ENCODE measurements at regions not wholly inside any gene's neighbourhood (a gene's known extent, or its start where the extent isn't known, plus 50 kb on each side); places are given as distances from the start of the nearest gene placed in this dataset.

DNA sequence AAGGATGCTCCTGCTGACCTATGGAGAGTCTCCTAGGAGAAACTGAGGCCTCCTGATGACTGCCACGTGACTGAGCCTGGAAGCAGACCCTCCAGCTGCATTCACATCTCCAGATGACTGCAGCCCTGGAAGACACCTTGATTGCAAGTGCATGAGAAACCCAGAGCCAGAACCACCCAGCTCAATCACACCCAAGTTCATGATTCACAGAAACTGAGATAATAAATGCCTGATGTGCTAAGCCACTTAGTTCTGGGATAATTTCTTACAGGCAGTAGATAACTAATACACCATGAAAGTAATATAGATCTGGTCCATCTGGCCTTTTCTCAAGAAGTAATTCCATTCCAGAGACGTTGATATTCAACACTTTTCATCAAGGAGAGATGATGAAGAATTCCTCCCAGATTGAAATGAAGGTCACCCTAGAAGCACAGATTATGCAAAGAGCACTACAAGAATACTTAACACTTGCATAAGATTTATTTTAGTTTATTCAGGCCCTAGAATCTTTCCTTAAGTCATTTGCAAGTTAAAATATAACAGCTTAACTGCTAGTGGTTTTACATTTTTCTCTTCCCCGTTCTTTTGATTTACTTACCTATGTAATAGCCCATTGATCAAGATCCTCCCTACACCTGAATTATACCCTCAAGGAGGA lies 208.2 kb upstream of the INHBA start:
- DNase-seq = no peak

DNA sequence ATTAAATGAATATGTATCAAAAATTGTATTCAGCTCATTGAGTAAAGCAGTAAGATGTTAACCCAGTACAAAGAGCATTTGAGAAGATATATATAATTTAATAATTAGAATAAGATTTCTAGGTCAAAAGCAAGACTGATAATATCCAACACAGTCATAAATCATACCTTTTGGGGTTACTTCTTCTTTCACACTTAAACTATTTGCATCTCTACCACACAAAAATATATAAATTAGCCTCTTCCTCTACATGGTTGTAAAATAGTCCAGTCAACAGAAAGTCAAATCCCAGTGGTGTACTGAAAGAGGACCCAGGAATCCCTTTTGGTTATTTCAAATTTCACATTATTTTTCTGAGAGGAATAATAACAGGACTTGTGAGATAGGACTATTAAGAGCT lies 204.6 kb upstream of the INHBA start:
- no peak for DNase-seq

DNA sequence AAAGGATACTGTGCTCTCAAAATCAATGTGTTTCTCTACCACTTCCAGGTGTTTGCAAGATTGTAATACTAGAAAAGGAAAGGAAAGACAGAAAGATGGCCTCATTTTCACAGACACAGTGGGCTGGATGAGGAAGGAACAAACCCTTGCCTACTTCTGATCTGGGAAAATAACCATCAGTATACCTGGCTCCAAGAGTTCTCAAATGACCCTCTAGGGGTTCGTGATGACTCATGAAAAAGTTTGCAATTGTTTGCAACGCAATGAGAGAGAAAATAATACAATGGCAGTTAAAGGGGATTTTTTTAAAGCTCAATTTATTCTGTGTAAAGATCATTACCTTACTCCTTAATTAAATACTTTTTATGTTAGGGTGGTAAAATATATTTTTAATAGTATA lies 197.6 kb upstream of the INHBA start:
- DNase-seq = no peak

DNA sequence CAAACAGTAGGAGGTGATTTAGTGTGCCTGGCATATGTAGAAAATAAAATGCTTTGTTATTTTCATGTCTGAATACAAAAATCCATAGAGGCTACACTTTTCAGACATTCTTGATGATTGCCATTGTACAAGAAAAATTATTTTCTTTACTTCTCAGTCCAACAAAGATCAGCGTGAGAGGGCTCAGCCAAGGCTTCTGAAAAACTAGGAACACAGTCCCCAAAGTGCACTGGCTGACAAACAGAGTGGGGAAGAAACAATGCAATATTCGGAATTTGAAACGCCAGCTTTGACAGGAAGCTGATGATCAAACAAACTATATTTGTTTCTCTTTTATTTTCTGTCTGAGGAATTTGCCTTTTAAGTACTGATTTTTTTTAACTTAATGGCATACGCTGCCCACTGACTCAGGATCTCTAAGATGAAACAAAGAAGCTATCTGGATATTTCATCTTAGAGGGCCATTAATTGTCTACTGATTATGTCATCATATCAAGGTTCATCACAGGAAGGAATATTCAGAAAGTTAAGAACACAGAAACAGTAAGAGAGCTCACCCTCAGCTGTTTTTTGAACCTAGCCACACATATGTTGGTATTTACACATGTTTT lies 197.0 kb upstream of the INHBA start:
- DNase-seq = no peak

DNA sequence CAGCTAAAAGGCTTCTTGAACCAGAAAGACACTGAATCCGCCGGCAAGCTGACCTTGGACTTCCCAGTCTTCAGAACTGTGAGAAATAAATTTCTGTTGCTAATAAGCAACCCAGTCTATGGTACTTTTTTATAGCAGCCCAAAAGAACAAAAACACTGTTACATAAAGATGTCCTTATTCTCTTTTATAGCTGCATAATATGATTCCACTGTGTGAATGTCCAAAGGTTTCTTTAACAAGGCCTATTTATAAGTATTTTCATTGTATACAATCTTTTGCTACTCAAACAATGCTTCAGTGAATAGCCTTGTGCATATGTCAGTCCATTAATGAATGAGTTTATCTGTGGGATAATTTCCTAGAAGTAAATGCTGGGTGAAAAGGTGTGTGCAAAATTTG lies 190.8 kb upstream of the INHBA start:
- DNase-seq = no peak

DNA sequence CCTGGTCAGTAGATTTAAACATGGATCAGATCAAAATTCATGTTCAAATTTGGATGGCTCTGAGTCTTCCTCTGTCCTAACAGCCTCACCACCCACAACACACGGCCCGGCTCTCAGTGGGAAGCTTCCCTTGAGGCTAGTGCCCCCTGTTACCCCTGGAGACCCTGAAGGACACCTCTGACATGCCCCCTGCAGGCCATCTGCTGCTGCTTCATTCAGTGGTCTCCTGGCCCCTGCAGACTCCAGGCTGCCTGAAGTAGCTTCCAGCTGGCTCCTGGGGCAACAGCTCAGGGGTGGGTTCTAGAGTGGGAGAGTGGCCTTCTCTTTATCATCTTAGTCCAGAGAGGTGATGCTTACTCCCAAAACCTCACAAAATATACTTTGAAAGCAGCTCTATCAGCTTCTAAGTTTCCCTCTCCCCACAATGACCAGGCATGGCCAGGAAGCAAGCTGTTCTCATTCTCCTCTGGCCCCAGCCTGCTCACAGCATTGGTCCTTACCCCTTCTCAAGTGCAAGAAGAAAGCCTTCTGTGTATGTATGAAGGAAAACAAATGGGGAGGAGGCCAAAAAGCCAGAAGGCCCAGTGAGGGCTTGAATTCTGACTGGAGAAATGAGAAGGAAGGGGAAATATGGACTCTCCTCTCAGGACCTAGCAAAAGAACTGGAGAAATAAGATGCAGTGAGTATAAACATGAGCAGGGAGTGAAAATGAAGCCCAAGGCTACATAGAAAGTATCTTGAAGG lies 189.6 kb upstream of the INHBA start:
- no peak for DNase-seq

DNA sequence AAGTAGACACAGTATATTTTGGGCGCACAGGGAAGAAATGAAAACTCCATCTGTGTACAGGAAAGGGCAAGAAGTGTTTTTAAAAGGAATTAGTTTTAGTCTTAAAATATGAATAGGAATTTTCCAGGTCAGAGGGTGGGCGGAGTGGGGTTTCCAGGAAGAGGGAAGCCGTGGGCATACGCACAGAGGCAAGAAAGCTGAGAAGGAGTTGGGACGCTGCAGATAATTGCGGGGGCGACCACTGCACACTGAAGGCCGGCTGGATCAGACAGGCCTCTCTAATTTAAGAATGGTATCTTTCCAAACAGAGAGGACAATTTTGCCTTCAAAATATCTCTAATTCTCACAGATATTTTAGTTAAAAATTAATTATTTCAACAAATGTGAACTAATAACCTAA lies 189.1 kb upstream of the INHBA start:
- no peak for DNase-seq

DNA sequence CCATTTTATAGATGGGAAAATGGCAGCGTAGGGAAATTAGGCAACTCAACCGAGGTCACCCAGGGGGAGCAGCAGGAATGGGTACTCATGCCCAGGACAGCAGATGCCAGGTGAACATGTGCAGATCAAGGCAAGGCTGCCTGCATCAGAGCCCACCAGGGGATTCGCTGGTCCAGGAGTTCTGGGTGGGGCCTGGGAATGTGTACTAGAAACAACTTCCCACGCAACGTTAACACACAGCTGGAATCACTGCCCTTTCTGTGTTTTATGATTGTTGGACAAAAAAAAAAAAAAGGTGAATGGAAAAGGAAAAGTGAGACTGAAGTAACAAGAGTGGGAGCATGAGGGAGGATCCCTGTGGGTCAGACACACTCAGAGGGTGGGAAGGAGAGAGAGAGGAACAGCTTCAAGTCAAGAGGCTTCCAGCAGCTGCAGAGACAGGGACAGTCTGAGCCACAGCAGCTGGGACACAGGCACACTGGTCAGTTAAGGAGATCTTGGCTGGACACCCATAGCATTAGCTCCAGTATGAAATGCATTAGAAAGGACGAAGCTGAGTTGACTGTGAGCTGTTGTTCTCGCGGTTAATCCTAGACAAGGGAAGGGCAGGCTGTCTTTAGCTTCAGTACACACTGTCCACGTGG lies 187.9 kb upstream of the INHBA start:
- DNase-seq = no peak

DNA sequence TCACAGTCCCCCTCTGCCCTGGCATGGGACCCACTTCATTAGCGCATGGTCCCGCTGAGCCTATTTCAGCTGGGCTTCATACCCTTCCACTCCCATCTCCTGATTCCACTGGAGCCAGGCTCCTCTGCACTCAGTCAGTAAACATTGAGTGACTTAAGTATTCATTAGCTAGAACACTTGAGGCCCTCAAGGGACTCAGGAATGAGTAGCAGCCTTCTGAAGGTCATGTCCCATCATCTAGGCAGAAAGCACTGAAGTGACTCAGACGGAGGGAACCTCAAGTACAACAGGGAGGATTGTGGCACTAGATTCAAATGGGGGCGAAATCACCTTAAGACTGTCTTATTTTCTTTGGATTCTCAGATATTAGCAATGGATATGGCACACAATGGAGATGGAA lies 186.6 kb upstream of the INHBA start:
- DNase-seq = no peak

DNA sequence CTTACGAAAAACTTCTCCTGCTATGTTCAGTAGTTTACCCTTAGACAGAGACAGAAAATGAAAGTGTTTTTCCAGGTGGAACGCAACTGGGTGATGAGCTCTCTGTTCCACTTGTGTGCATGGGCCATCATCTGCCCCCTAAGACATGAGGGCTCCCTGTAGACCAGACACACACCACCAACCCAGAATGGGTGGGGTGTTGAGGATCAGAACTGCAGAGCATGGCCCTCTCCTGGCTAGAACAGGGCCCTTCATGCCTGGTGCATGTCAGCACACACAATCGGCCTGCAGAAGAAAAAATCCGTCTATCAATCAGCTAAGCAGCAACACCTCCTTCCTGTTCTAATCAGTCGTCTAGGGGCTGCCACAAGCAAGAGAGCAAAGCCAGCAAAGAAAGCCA lies 186.2 kb upstream of the INHBA start:
- DNase-seq = no peak

DNA sequence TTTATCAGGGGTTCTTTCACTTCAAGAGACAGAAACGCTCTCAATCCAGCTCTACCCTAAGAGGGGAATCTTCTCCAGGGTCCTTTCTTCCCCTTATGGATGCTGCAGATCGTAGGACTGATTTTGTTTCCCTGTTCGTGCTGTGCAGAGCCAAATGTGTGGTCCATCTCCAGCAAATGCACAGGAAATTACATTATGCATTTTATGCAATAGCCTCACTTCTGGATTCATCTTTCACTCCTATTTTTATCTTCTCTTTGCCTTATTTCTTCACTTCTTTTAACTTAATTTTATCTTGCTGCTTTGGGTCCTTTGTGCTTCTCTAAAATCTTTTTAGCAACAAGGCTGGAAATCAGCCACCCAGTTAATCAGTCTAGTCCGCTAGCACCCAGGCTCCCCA lies 184.5 kb upstream of the INHBA start:
- DNase-seq = no peak

DNA sequence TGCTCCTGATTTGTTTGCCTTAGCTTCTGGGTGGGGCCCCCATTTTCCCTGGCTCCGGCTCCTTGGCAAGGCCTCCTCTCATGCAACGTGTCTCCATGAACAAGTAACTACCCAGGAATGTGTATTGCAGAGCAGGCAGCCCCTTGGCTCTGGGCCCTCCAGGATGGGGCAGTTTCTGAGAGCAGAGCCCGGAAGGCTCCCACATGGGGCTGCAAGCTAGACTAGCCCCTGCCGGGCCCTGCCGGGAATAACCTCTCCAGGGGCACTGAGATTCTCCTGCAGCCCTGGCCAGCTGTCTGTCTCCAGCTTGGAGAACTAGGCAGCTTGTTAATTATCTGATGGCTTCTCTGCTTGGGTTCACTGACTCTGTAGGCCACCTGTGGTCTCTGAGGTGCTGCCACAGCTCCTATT lies 184.0 kb upstream of the INHBA start:
- no peak for DNase-seq

DNA sequence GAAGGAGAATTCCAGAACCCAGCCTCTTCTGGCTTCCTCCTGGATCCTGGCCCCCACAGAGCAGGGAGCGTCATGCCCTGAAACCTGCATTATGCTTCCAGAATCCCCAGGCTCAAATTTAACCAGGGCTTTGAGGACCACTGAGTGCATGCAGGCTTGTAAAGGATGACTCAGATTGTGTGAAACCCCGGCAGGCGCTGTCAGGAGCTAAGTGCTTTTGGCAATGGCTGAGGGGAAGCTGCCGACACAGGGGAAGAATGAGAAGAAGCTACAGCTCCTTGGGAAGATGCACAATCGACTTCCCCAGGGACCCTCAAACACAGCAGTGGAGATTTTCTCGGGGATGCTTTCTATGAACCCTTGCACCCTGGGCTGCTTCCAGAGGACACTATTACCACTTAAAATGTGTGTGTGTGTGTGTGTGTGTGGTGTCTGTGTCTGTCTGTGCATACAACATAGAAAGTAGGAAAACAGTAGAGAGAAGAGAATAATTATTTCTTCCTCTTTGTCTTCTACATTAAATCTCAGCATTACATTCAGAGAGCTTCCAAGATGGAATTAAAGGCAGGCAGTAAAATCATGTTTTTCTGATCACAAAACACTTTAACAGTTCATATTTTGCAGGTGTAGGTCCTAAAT lies 183.5 kb upstream of the INHBA start:
- no peak for DNase-seq

DNA sequence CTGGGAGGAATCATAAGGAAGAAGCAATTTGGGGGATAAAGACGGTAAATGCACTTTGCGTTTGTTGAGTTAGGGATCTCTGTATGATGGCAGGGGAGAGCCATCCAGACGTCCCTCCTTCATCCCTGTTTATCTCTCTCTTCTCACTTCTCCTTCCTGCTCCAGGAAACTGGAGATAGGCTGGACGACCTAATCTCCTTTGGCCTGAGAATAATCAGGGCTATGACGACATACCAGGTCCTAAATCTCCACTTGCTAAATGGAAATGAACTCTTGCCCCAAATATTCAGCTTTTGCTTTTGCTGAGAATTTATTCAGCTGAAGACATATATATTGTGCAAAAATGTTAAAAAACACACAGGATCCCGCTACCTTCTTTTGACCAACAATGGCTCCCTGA lies 182.9 kb upstream of the INHBA start:
- DNase-seq = no peak

DNA sequence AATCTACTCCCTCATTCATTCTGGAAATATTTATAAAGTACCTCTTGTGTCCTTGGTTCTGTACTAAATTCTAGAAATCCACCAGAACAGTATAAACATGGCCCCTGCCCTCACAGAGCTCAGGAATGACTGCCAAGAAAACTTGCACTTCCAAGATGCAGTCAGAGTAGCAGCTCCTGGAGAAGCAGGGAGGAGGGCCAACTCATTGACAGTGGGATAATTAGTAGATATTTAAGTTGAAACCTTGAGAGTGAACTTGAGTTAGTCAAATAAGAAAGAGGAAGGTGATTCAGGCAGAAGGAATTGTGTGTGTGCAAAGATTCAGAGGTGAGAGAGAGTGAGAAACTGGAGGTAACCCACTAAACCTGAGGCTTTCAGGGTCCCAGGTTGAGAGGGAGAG lies 182.2 kb upstream of the INHBA start:
- no peak for DNase-seq

DNA sequence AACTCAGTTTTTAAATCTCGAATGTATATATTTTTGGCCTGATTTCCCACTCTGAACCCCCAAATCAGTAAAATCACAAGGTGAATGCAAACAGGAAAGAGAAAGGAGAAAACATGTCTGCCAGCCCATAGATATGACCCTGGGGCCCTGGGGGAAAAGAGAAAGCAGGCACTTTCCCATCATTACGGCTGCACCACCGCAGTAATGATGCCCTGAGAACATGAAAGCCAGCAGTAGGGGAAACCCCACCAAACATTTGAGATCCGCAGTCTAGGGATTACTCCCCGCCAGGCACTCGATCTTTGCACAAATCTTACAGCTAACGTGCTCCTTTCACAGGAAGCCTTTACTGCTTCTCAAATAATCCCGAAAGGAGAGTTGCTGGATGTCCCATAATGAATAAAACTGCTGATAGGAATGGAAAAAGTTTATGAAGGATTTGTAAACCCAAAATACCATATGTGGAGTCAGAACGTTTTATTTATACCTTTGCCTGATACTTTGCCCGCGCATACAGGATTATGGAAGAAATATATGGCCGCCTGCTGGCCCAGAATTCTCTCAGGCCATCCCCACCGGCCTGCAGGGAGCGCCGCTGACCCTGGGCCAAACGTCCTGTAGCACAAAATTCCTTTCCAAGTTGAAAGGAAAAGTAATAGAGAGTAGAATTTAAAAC lies 180.0 kb upstream of the INHBA start:
- DNase-seq = no peak

DNA sequence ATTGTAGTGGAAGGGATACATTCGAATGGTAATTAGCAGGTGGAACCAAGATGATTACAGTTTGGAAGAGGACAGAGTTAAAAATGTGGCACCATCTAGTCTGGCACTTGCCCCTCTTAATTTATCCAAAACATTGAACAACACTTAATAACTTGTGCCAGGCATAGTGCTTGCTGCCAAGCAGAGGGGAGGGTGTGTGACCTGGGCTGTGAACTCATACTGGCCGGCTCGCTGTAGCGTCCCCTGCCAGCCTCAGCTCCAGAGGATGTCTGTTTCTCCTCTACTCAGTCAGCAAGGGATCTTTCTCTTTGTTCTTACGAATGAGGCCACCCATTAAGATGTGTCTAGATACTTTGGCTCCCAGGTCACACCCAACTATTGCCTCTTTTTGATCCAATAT lies 179.4 kb upstream of the INHBA start:
- DNase-seq = no peak

DNA sequence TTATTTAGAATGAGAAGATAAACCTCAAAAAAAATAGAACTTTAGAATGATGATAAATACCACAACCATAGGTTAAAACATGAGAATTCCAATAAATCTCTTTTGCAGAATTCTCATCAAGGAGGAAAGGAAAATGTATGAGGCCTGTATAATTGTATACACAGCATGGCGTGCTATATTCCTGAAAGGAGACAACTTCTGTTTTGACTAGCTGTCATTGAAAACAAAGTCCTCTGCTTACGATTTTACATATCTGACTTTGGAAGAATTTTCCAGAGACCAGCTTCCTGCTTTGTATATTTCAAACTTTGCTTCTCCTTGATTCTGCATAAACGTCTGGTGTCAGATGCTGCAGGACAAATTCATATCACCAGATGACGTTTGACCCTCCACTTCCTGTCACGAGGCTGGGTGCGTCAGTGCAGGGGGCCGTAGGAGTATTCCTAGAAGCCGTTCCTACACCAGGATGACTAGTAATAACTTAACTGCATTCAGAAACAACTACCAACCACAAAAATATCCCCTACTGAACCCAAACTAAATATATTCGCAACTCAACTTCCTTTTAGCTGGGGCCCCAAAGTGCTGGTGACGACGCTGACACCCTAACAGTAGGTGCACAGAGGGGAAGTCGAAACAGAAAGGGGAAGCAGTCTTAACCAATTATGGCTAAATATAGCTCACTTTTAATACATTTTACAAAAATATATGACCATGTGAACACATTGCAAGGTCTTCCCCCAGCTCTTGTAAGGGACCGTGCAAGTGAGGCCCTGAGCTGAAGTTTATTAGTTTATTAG lies 178.6 kb upstream of the INHBA start:
- DNase-seq = peak; percentile 34

DNA sequence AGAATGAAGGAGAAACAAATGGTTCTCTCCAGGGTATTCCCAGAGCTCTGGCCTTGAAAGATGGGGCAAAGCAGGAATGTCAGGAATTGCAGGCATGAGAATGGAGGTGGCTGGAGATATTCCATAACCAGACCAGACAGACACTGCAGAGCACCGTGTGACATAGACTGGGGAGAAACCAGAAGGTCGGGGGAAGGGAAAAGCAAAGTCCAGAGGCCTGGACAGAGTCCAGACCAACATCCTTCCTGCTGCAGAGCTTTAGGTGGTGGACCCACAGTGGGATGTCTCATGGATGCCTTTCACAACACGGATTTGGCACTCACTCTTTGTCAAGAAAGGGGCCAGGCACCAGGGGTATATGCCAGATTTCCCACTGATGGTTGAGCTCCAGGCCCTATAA lies 177.2 kb upstream of the INHBA start:
- DNase-seq = no peak

DNA sequence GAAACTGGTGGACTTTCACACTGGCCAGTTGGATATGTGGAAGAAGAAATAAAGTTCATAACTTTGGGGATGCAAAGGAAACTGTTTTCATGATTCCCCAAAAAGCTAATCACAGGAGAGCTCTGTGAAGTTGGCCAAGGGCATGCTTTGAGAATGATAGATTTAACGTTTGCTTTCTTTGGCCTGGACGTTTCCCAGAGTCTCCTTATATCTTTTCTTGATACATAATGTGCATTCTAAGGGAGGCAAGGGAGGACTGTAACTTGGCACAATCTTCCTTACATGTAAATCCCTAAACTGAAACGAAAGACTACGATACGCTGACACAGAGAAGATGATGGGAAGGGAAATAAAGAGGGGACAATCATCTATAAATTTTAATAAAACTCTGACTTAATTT lies 176.5 kb upstream of the INHBA start:
- no peak for DNase-seq

DNA sequence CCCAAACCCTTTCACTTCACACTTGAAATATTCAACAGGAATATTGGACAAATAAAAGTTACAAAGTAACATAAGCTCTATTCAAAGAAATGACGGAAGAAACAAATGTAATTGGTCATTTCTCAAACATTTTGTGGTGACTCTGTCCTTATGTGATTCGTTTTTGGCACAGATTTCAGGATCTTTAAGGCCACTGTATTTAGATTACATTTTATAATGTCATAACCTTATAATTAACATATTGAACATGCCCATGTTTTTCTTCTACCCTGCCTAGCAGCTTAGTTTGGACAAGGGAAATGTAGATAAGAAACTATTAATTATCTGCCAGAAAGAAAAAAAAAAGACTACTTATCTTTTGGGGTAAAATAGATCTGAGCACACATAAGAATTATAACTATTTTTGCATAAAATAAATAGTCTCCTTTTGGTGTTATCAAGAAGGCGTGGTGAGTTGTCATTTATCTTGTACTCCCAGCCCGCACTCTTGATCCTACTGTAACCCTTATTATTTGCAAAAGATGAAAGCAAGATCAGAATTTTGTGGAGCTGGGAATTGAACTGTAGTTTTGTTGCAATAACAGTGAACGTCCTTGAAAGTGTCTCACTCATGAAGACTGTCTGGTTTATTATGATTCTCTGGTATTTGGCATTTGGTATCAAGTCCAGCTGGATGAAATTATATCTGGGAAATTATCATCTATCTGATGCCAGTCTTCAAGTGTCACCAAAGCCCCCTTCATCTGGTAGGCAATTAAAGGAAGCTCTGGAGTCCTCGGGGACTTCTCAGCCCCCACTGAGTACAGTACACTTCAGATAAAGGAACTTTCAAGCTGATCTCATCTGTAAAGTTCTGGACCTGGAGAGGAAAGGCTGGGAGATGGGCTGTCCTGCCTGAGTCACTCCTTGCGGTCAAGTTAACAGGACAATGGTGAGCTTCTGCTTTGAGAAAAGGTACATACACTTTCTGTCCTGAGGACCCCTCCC lies 175.7 kb upstream of the INHBA start:
- DNase-seq = no peak

All from activated gamma-delta T cell treated with Interleukin-2 at 50 U/mL for 16 hours (primary cell).